HG03342 (cell line): ENCODE measurements at regions not wholly inside any gene's neighbourhood (a gene's known extent, or its start where the extent isn't known, plus 50 kb on each side); places are given as distances from the start of the nearest gene placed in this dataset.

Source experiments
- ATAC-seq: cut with Tn5 transposase; IDR thresholded peaks from one replicate; pipeline ENCODE4 v1.9.1; 2021; ENCODE audit warnings: mild to moderate bottlenecking, moderate library complexity; ENCODE audit not compliant: unreplicated experiment

DNA sequence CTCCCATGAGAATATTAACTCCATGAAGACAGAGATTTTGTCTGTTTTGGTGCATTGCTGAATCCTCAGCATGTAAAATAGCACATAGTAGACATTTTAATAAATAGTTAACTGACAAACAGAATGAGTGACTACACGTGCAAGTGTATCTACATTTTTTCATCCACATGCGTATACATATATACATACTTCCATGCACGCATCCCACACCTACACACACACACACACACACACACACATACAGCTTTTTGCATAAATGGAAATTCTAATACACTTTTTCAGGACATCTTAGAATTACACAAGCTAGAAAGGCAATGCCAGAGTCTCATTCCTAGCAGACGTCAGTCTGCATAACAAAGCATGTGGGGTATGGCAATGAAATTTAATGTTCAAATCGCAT, 139.7 kb upstream of the LRFN2 start:
- no peak for ATAC-seq

DNA sequence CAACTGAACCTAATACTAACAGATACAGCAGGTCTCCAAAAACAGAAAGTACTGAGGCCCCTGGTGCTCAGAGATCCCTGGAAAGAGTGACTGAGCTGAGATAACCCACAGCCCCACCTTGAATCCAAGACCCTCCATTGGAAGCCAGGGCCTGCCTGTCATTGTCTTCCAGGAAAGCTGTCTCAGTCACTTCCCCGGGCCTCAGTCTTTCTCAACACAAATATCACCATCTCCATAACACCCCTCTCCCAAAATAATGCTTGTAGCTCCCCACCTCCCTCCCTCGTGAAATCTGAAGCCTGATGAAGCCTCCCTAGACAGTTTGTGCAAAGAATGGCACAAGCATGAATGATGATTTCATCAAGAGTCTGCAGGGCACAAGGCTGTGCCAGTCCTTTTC, 138.2 kb upstream of the LRFN2 start:
- ATAC-seq = no peak

GRCh38 chr6:40724886-40725285, 137.7 kb upstream of the LRFN2 start:
- ATAC-seq = no peak

- no peak for ATAC-seq
Observed at GRCh38 chr6:40723967-40724366, 136.8 kb upstream of the LRFN2 start.

GRCh38 chr6:40722553-40723258, 135.5 kb upstream of the LRFN2 start:
- no peak for ATAC-seq

GRCh38 chr6:40722091-40722490, 134.9 kb upstream of the LRFN2 start:
- no peak for ATAC-seq

GRCh38 chr6:40721271-40721952, 134.2 kb upstream of the LRFN2 start:
- no peak for ATAC-seq

- ATAC-seq = no peak
Observed at GRCh38 chr6:40720375-40720748, 133.2 kb upstream of the LRFN2 start.

- peak; percentile 69 for ATAC-seq
Observed at GRCh38 chr6:40719671-40720374, 132.7 kb upstream of the LRFN2 start.

- no peak for ATAC-seq
Observed at GRCh38 chr6:40718401-40718800, 131.2 kb upstream of the LRFN2 start.

DNA sequence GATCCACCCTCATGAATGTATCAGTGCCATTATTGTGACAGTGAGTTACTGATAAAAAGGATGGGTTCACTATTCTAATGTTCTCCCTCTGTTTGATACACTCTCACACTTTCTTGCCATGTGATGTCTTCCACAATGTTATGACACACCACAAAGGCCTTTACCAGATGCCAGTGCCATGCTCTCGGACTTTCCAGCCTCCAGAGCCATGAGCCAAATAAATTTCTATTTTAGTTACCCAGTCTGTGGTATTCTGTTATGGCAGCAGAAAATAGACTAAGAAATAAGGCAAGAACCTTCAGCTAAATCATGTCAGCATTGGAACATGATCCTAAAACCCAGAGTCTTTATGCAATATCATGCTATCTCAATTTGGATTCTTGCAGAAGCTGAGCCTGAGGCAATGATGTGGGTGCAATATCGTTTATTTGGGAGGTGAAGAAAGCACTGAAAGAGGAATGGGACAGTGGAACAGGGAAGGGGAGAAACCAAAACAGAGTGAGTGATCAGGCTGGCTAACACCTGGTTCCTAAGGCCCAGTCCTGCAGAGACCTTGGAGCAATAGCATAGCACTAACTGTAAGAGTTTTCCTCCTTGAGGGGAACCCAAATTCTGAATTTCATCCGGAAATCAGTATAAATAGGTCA, 130.4 kb upstream of the LRFN2 start:
- no peak for ATAC-seq

DNA sequence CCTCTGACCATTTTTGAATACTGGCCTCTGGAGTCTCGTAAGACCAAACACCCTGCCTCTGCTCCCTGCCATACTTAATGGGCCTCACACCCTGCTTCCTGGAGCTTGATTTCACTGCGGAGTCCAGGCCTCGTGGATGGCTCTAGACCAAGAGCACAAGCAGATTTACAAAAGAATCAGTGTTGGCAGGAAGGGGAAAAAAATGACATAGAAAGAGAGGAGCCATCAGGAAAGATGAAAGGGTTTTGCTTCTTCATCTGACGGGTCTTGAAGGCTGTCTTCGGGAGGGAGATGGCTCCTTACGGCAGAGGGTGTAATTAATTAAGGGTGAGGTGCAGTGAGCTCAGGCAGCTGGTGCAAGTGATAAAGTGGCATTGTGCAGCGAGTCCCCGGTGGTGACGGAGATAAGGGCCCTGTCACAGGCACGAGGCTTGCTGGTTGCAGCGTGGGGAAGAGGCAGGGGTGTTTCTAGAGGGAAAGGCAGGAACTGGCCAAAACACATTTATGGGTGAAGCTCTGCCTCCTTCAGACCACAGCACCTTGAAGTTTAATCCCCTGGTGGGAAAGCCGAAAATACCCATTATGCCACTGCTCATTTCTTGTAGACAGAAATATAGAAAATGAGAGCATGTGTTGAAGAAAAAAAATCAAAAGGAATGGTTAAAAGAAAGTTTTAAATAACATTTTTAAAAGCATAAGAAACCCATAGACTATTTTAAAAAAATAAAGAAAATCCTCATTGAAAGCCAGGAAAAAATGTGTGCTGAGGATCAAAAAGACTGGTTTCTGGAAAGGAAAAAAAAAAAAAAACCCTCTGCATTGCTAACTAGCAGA, 128.6 kb upstream of the LRFN2 start:
- ATAC-seq = no peak

- ATAC-seq = no peak
Observed at GRCh38 chr6:40714576-40715564, 127.7 kb upstream of the LRFN2 start.

- no peak for ATAC-seq
Observed at GRCh38 chr6:40714143-40714542, 127.0 kb upstream of the LRFN2 start.

DNA sequence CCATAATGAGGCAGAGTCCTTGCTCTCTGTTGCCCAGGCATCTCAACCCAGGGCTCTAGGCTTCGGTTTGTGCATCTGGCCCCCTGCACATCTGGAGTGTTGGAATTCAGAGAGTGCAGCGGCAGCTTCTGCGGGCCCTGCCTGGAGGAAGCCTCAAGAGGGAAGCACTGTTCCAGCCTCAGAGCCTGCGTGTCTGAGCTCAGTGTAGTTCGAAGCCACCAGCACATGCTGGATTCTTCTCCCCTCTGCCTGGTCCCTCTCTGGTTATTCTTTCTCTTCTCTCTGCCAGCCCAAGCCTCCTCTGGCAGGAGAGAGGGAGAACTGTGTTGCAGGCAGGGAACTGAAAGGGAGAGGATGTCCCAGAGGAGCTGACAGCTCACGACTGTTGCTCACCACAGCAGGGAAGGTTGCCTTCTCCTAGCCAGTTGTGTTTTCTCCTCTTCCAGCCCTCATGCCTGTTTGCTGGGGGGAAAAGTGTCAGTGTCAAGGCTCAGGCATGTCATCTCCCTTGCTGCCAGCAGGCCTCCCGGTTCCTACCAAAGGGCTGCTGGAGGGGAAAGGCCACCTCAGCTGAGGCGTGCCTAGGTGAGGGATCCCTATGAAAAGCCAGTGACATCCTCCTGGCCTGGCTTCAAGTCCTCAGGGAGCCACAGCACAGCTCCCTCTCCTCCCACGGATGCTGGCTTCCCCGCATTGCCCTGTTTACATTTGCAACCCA, 126.0 kb upstream of the LRFN2 start:
- ATAC-seq = no peak

- ATAC-seq = no peak
Observed at GRCh38 chr6:40710626-40711330, 123.6 kb upstream of the LRFN2 start.

DNA sequence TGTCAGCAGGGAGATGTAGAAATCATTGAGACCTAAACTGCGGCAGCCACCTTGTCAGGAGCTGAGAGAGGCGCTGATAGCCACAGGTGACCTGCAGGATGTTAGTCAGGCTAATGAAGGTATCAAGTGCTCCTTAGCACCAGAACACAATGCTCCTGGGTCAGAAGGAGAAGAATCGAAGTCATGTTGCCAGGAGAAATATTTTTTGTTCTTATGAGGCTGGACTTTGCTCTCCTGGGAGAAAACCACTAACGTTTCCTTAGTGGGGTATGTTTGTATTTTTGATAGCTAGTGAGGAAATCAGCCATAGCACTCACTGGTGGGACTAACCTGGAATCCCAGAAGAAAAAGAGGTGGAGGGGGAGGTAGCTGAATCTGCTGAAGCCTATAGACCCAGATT, 120.9 kb upstream of the LRFN2 start:
- ATAC-seq = no peak

GRCh38 chr6:40706178-40706577, 119.0 kb upstream of the LRFN2 start:
- no peak for ATAC-seq
